HL-60 (cell line): ENCODE measurements at regions not wholly inside any gene's neighbourhood (a gene's known extent, or its start where the extent isn't known, plus 50 kb on each side); places are given as distances from the start of the nearest gene placed in this dataset.

ENCODE experiments used
- CTCF ChIP-seq: IDR thresholded peaks from one replicate; pipeline ENCODE4 v1.5.1; 2011; ENCODE audit warnings: low read length, control low read depth, inconsistent platforms; ENCODE audit not compliant: insufficient read depth
- GABPA ChIP-seq: IDR thresholded peaks from 2 replicates; pipeline ENCODE4 v1.6.1; 2012; ENCODE audit warnings: low read depth
- POLR2AphosphoS5 ChIP-seq: IDR thresholded peaks from 2 replicates; pipeline ENCODE4 v1.6.1; 2012; ENCODE audit warnings: low read depth
- REST ChIP-seq: IDR thresholded peaks from 2 replicates; pipeline ENCODE4 v1.6.1; 2012; ENCODE audit warnings: low read depth; ENCODE audit not compliant: insufficient replicate concordance
- SPI1 ChIP-seq: IDR thresholded peaks from 2 replicates; pipeline ENCODE4 v1.6.1; 2012; ENCODE audit warnings: low read depth, mild to moderate bottlenecking, borderline replicate concordance

GRCh38 chr4:35943606-35944005 is 300.7 kb downstream of the ARAP2 start:
- TF ChIP-seq CTCF (no peak), GABPA (no peak), POLR2AphosphoS5 (no peak), REST (no peak), SPI1 (no peak)
